Kidney (tissue), 13 donors: ENCODE measurements at regions not wholly inside any gene's neighbourhood (a gene's known extent, or its start where the extent isn't known, plus 50 kb on each side); places are given as distances from the start of the nearest gene placed in this dataset.

Experiments
- DNase-seq, 5 donors: peaks; one replicate each; pipeline ENCODE4 v3.0.0-alpha.2; 2013 to 2020
- FAIRE-seq: peaks from 2 replicates; lab custom pipeline; 2012; peaks lifted over from hg19 to GRCh38; lab: Jason Lieb, UNC
- H3K27ac ChIP-seq, 2 donors: one replicate each; pipeline ENCODE4 v1.7.0; 2013; ENCODE audit warnings: low read depth in 2 of 2, low read length in 2 of 2, inconsistent platforms in 1 of 2
- H3K27me3 ChIP-seq: one replicate; pipeline ENCODE4 v1.7.1; 2013; ENCODE audit warnings: low read length, inconsistent platforms; ENCODE audit not compliant: control insufficient read depth, insufficient read depth
- H3K36me3 ChIP-seq, 3 donors: one replicate each; pipeline versions ENCODE4 v1.7.0 to v1.7.1; 2013; ENCODE audit warnings: low read length in 3 of 3, control low read depth in 1 of 3, inconsistent platforms in 1 of 3; ENCODE audit not compliant: insufficient read depth in 3 of 3, control insufficient read depth in 2 of 3
- H3K4me1 ChIP-seq, 3 donors: one replicate each; pipeline versions ENCODE4 v1.7.0 to v1.7.1; 2013; ENCODE audit warnings: low read length in 3 of 3, inconsistent platforms in 1 of 3, low read depth in 1 of 3; ENCODE audit not compliant: control insufficient read depth in 2 of 3, insufficient read depth in 2 of 3
- H3K4me3 ChIP-seq, 3 donors: one replicate each; pipeline versions ENCODE4 v1.7.0 to v1.8.1; 2013; ENCODE audit warnings: low read length in 3 of 3, control low read depth in 1 of 3, inconsistent platforms in 1 of 3
- H3K9ac ChIP-seq, 3 donors: one replicate each; pipeline versions ENCODE4 v1.7.0 to v1.7.1; 2013; ENCODE audit warnings: low read length in 3 of 3, control low read depth in 1 of 3, inconsistent platforms in 1 of 3
- H3K9me3 ChIP-seq, 3 donors: one replicate each; pipeline versions ENCODE4 v1.7.0 to v1.7.1; 2013; ENCODE audit warnings: low read length in 3 of 3, control low read depth in 1 of 3, inconsistent platforms in 1 of 3; ENCODE audit not compliant: control insufficient read depth in 2 of 3, insufficient read depth in 1 of 3
- CTCF ChIP-seq: IDR thresholded peaks from 3 replicates; pipeline ENCODE4 v1.5.1; 2012; ENCODE audit warnings: mild to moderate bottlenecking, moderate library complexity, borderline replicate concordance; ENCODE audit not compliant: insufficient read depth; ENCODE audit errors: extremely low read depth
- intact Hi-C: fragments of 100-400 bp; cut with DNase I; formaldehyde crosslinking; loops from one replicate; pipeline ENCODE4 v1.11.1; 2022
- donor health status: control.
- donor health status: control.
- donor health status: control.
- donor health status: control.
- donor health status: control.
- donor health status: DM: yes; HTN: yes; CAD: no.
- donor health status: Normal renal cell carcinoma (clear cell type).

- DNase-seq (no peak), FAIRE-seq (no peak)
- intact Hi-C loops = no loop called here
- Histone ChIP-seq H3K27ac (no peak overlapping the region), H3K9ac (no peak overlapping the region), H3K36me3 (no peaks in the 10 kb centered on the region), H3K9me3 (no peaks in the 10 kb centered on the region), H3K4me3 (no peak overlapping the region), H3K27me3 (no peaks in the 10 kb centered on the region), H3K4me1 (peaks cover 0 to 3% (median 0%) of the 10 kb centered on the region in 3 donors)
- TF ChIP-seq CTCF = no peak
Observed at GRCh38 chr5:152990217-152990616, 500.3 kb upstream of the GRIA1 start.

GRCh38 chr5:152990649-152991048 lies 499.8 kb upstream of the GRIA1 start:
- H3K9ac ChIP-seq = no peak overlapping the region
- H3K27me3 ChIP-seq = no peaks in the 10 kb centered on the region
- DNase-seq (no peak), FAIRE-seq (no peak)
- no peaks in the 10 kb centered on the region for H3K36me3 ChIP-seq
- H3K27ac ChIP-seq = no peak overlapping the region
- no peak overlapping the region for H3K4me3 ChIP-seq
- H3K9me3 ChIP-seq = no peaks in the 10 kb centered on the region
- TF ChIP-seq CTCF = no peak
- peaks cover 0 to 3% (median 0%) of the 10 kb centered on the region in 3 donors for H3K4me1 ChIP-seq
- intact Hi-C loops = no loop called here

GRCh38 chr5:152994033-152994680 lies 496.3 kb upstream of the GRIA1 start:
- no peak for FAIRE-seq
- peaks cover 0 to 3% (median 0%) of the 10 kb centered on the region in 3 donors for H3K4me1 ChIP-seq
- no peaks in the 10 kb centered on the region for H3K36me3 ChIP-seq
- DNase-seq = no peak
- intact Hi-C loops = no loop called here
- H3K4me3 ChIP-seq = no peak overlapping the region
- no peaks in the 10 kb centered on the region for H3K9me3 ChIP-seq
- H3K27ac ChIP-seq = no peak overlapping the region
- H3K9ac ChIP-seq = no peak overlapping the region
- no peaks in the 10 kb centered on the region for H3K27me3 ChIP-seq
- no peak for TF ChIP-seq CTCF
